Tibial artery (tissue), 4 donors: ENCODE measurements at regions not wholly inside any gene's neighbourhood (a gene's known extent, or its start where the extent isn't known, plus 50 kb on each side); places are given as distances from the start of the nearest gene placed in this dataset.

Experiments
- DNase-seq, 2 donors: peaks; one replicate each; pipeline ENCODE4 v3.0.0-alpha.2; 2019
- H3K27ac ChIP-seq, 2 donors: fragments of 200-600 bp; sonication (generic) in 1 of 2; 1 replicate in 1 of 2; 2 replicates in 1 of 2; pipeline ENCODE4 v1.5.1; 2018 to 2019; ENCODE audit warnings: mild to moderate bottlenecking in 1 of 2
- H3K27me3 ChIP-seq, 2 donors: fragments of 200-600 bp; sonication (generic) in 1 of 2; one replicate each; pipeline versions ENCODE4 v1.5.1 to v1.6.0; 2016 to 2019
- H3K36me3 ChIP-seq, 3 donors: fragments of 200-600 bp; sonication (generic) in 2 of 3; one replicate each; pipeline ENCODE4 v1.5.1; 2016 to 2019; ENCODE audit warnings: mild to moderate bottlenecking in 2 of 3
- H3K4me1 ChIP-seq, 4 donors: fragments of 200-600 bp; sonication (generic) in 2 of 4; 1 replicate in 3 of 4; 2 replicates in 1 of 4; pipeline ENCODE4 v1.5.1; 2016 to 2019
- H3K4me3 ChIP-seq, 2 donors: fragments of 200-600 bp; sonication (generic) in 1 of 2; 1 replicate in 1 of 2; 2 replicates in 1 of 2; pipeline ENCODE4 v1.5.1; 2018 to 2019; ENCODE audit warnings: mild to moderate bottlenecking in 2 of 2
- H3K9me3 ChIP-seq, 3 donors: fragments of 200-600 bp; sonication (generic) in 1 of 3; one replicate each; pipeline ENCODE4 v1.5.1; 2016 to 2019
- intact Hi-C: fragments of 100-400 bp; cut with DNase I; formaldehyde crosslinking; loops from one replicate; pipeline ENCODE4 v1.15.0; 2023; ENCODE audit warnings: low total_unique reads
- TF ChIP-seq, protein P1 (sequence below), 2 experiments: fragments of 200-600 bp in 1 of 2; fragments of 450-650 bp in 1 of 2; IDR thresholded peaks; one replicate each; pipeline ENCODE4 v1.5.1; 2017 to 2019; ENCODE audit warnings: antibody characterized with exemption in 2 of 2, mild to moderate bottlenecking in 1 of 2, moderate library complexity in 1 of 2

DNA sequence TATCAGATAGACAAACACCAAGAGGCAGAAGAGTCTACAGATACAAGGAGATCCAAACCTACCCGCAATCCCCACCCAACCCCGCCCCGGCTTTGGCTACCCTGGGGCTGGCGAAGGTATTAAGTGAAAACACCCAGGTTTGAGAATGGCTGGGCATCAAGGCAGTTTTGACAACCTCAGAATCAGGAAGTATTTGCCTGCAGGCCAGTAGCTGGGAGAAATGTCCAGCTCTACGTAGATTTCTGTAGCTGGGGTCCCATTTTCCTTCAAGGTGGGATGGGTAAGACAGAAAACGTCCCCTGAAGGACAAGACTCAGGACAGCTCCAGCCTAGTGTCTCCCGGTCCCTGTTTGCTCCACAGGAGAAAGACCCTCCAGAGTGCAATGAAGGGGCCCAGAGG is 101.8 kb upstream of the ERG start:
- intact Hi-C loops, result no loop called here
- Histone ChIP-seq H3K27me3 (no peaks in the 10 kb centered on the region), H3K9me3 (no peaks in the 10 kb centered on the region), H3K4me3 (no peak overlapping the region), H3K36me3 (no peaks in the 10 kb centered on the region), H3K4me1 (peaks cover 0 to 44% (median 14%) of the 10 kb centered on the region in 4 donors), H3K27ac (no peak overlapping the region)
- DNase-seq, result no peak
- TF ChIP-seq, protein P1, sequence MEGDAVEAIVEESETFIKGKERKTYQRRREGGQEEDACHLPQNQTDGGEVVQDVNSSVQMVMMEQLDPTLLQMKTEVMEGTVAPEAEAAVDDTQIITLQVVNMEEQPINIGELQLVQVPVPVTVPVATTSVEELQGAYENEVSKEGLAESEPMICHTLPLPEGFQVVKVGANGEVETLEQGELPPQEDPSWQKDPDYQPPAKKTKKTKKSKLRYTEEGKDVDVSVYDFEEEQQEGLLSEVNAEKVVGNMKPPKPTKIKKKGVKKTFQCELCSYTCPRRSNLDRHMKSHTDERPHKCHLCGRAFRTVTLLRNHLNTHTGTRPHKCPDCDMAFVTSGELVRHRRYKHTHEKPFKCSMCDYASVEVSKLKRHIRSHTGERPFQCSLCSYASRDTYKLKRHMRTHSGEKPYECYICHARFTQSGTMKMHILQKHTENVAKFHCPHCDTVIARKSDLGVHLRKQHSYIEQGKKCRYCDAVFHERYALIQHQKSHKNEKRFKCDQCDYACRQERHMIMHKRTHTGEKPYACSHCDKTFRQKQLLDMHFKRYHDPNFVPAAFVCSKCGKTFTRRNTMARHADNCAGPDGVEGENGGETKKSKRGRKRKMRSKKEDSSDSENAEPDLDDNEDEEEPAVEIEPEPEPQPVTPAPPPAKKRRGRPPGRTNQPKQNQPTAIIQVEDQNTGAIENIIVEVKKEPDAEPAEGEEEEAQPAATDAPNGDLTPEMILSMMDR (IDR thresholded peaks at IDR 0.05), result no peak

DNA sequence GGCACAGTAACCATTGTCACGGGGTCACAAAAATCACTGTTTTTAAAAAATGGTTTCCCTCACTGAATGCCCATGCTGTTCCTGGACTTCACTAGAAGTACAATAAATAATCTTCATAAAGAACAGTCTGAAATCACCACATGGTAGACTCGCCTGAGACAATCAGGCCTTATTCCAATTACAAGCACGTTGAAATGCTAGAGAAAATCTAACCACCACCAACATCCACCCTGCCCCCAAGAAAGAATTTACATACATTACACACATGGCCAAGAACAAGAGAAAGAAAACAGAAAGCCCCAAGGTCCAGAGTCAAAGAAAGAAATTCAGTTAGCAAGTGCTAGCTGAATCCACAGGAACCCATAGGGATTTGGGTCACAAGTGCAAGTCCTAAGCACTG is 107.0 kb upstream of the ERG start:
- DNase-seq, result no peak
- no peak overlapping the region for H3K4me3 ChIP-seq
- no peaks in the 10 kb centered on the region for H3K27me3 ChIP-seq
- H3K36me3 ChIP-seq, result no peaks in the 10 kb centered on the region
- TF ChIP-seq, protein P1 (IDR thresholded peaks at IDR 0.05), result no peak
- peaks cover 0 to 31% (median 6%) of the 10 kb centered on the region in 4 donors for H3K4me1 ChIP-seq
- H3K9me3 ChIP-seq, result no peaks in the 10 kb centered on the region
- intact Hi-C loops, result no loop called here
- peak overlapping the region; percentile 69 to 72 for H3K27ac ChIP-seq

DNA sequence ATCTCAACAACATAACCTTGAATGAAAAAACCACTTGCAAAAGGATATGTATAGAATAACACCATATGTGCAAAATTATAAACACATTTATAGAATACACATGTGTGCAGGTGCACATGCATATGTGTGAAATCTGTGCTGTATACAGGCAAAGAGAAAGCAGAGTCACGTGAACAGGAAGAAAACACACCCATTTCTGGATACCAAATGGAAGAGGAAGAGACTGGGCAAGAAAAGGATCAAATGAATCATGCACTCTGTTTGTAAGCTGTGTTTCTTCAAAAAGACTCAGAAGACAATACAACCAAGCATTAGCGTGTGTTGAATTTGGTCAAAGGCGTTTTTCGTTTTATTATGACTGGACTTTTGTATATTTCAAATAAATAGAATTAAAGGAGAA is 111.3 kb upstream of the ERG start:
- TF ChIP-seq, protein P1 (IDR thresholded peaks at IDR 0.05), result no peak

DNA sequence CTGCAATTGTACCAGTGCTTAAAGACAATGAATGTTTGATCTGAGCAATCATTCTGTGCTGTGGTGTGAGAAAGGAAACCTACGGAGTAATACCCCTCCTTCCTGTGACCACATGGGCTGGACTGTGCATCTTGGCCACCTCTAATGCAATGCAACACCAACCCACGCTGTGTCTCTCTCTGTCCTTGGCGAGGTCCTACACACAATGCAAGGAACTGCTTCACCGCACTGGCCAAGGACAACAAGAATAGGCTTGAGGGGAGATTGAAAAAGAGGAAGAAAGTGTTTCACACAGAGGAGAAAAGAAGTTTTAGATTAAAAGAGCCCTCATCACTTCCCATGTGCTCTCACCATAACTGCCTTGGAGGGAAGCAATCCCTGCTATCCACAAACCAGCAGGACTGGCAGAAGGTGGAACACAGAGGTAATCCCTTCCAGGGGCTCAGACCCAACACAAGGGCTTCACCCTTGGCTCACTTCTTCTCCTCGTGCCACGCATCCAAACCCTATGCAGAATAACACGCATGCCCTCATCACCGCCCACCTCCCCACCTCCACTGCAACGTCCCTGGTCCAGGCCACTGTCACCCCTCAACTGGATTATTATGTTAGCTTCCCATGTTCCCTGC is 112.5 kb upstream of the ERG start:
- peaks cover 0 to 47% (median 13%) of the 10 kb centered on the region in 4 donors for H3K4me1 ChIP-seq
- DNase-seq, result peak in 1 of 2 donors; percentile 76
- H3K9me3 ChIP-seq, result no peaks in the 10 kb centered on the region
- no peaks in the 10 kb centered on the region for H3K27me3 ChIP-seq
- TF ChIP-seq, protein P1 (IDR thresholded peaks at IDR 0.05), result no peak
- intact Hi-C loops, result no loop called here
- H3K27ac ChIP-seq, result peak overlapping the region; percentile 76 to 79
- peak overlapping the region in 1 of 2 donors; percentile 5 for H3K4me3 ChIP-seq
- no peaks in the 10 kb centered on the region for H3K36me3 ChIP-seq

More for the DNA sequence above, 111.3 kb upstream of the ERG start:
- intact Hi-C loops, result no loop called here
- Histone ChIP-seq H3K27ac (peak overlapping the region in 1 of 2 donors; percentile 76), H3K4me1 (peaks cover 0 to 58% (median 17%) of the 10 kb centered on the region in 4 donors), H3K27me3 (no peaks in the 10 kb centered on the region), H3K36me3 (no peaks in the 10 kb centered on the region), H3K4me3 (no peak overlapping the region), H3K9me3 (no peaks in the 10 kb centered on the region)
- no peak for DNase-seq

DNA sequence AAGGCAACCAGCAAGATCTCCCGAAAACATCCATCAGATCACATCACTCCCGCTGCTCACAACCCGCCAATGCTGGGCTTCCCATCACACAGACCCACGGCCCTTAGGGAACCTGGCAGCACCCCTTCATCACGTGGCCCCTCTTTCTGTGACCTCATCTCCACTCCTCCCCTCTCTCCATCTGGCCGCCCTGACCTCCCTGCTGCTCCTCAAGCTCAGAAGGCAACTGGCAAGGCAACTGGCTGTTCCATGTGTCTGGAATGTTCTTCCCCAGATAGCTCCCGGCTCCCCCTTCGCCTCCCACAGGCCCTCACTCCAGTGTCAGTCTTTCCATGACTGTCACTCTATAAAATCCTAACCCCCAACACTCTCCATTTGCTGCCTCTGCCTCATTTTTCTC is 113.0 kb upstream of the ERG start:
- Histone ChIP-seq H3K36me3 (no peaks in the 10 kb centered on the region), H3K4me3 (peak overlapping the region; percentile 0 to 5), H3K27me3 (no peaks in the 10 kb centered on the region), H3K27ac (peak overlapping the region; percentile 76 to 79), H3K4me1 (peaks cover 0 to 43% (median 12%) of the 10 kb centered on the region in 4 donors), H3K9me3 (no peaks in the 10 kb centered on the region)
- DNase-seq, result peak in 1 of 2 donors; percentile 80
- intact Hi-C loops, result no loop called here
- TF ChIP-seq, protein P1 (IDR thresholded peaks at IDR 0.05), result no peak
